Vagina (tissue), 2 donors: ENCODE measurements at regions not wholly inside any gene's neighbourhood (a gene's known extent, or its start where the extent isn't known, plus 50 kb on each side); places are given as distances from the start of the nearest gene placed in this dataset.

ENCODE experiments used
- DNase-seq, 2 donors: peaks; one replicate each; pipeline ENCODE4 v3.0.0-alpha.2; 2017; ENCODE audit errors: extremely low spot score in 2 of 2
- H3K27ac ChIP-seq: fragments of 200-600 bp; sonication (generic); one replicate; pipeline ENCODE4 v1.5.1; 2019
- H3K27me3 ChIP-seq: fragments of 200-600 bp; sonication (generic); one replicate; pipeline ENCODE4 v1.5.1; 2019
- H3K36me3 ChIP-seq, 2 donors: fragments of 200-600 bp; sonication (generic); one replicate each; pipeline ENCODE4 v1.5.1; 2017 to 2019
- H3K4me1 ChIP-seq: fragments of 200-600 bp; sonication (generic); one replicate; pipeline ENCODE4 v1.5.1; 2019
- H3K4me3 ChIP-seq, 2 donors: fragments of 200-600 bp; sonication (generic); 1 replicate in 1 of 2; 2 replicates in 1 of 2; pipeline ENCODE4 v1.5.1; 2016 to 2019
- H3K9me3 ChIP-seq: fragments of 200-600 bp; sonication (generic); one replicate; pipeline ENCODE4 v1.5.1; 2019
- CTCF ChIP-seq, 3 experiments: fragments of 450-650 bp in 2 of 3; fragments of 200-600 bp in 1 of 3; sonication (generic) in 1 of 3; IDR thresholded peaks; one replicate each; pipeline ENCODE4 v1.5.1; 2017 to 2019; ENCODE audit warnings: antibody characterized with exemption in 3 of 3, mild to moderate bottlenecking in 2 of 3, moderate library complexity in 2 of 3
- POLR2A ChIP-seq, 2 donors: fragments of 450-650 bp; IDR thresholded peaks; one replicate each; pipeline ENCODE4 v1.6.1; 2017; ENCODE audit warnings: antibody characterized with exemption in 2 of 2, mild to moderate bottlenecking in 2 of 2, moderate library complexity in 2 of 2
- POLR2AphosphoS5 ChIP-seq, 2 donors: sonication (generic); formaldehyde crosslinking; IDR thresholded peaks; one replicate each; pipeline ENCODE4 v1.9.0; 2017; ENCODE audit warnings: antibody characterized with exemption in 2 of 2, mild to moderate bottlenecking in 2 of 2, low read depth in 1 of 2; ENCODE audit not compliant: insufficient read depth in 1 of 2
- intact Hi-C: fragments of 100-400 bp; cut with DNase I; formaldehyde crosslinking; loops from one replicate; pipeline ENCODE4 v1.15.1; 2023

DNA sequence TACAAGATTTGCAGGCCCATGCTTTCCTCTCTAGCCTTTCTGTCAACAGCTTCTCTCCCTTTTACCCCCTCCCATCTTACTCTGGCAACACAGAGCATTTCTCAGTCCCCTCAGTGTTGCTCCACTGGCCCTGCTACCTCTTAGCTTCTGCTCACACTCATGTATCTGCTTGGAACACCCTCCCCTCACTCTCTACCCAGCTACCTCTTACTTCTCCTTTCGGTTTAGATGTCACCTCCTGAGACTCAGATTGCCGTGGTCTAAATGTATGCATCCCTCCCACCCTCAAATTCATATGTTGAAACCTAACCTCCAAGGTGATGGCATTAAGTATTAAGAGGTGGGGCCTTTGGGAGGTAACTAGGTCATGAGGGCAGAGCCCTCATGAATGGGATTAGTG lies 80.1 kb downstream of the FOXD2 start:
- TF ChIP-seq CTCF (IDR thresholded peaks at IDR 0.05), result no peak
- no peak for TF ChIP-seq POLR2AphosphoS5 (IDR thresholded peaks at IDR 0.05; ENCODE audit: insufficient read depth in 1 of 2, low read depth in 1 of 2)
- no peak for TF ChIP-seq POLR2A (IDR thresholded peaks at IDR 0.05)
- no peaks in the 10 kb centered on the region for H3K36me3 ChIP-seq
- H3K27me3 ChIP-seq, result no peaks in the 10 kb centered on the region
- no peak overlapping the region for H3K27ac ChIP-seq
- no peak for DNase-seq
- intact Hi-C loops, result no loop called here
- no peak overlapping the region for H3K4me3 ChIP-seq
- H3K4me1 ChIP-seq, result no peaks in the 10 kb centered on the region
- no peaks in the 10 kb centered on the region for H3K9me3 ChIP-seq

GRCh38 chr1:47519491-47519890 lies 81.6 kb downstream of the FOXD2 start:
- H3K4me3 ChIP-seq, result no peak overlapping the region
- H3K36me3 ChIP-seq, result no peaks in the 10 kb centered on the region
- DNase-seq, result no peak
- H3K4me1 ChIP-seq, result no peaks in the 10 kb centered on the region
- no peaks in the 10 kb centered on the region for H3K9me3 ChIP-seq
- intact Hi-C loops, result no loop called here
- TF ChIP-seq POLR2AphosphoS5 (IDR thresholded peaks at IDR 0.05; ENCODE audit: insufficient read depth in 1 of 2, low read depth in 1 of 2), result no peak
- no peaks in the 10 kb centered on the region for H3K27me3 ChIP-seq
- H3K27ac ChIP-seq, result no peak overlapping the region

DNA sequence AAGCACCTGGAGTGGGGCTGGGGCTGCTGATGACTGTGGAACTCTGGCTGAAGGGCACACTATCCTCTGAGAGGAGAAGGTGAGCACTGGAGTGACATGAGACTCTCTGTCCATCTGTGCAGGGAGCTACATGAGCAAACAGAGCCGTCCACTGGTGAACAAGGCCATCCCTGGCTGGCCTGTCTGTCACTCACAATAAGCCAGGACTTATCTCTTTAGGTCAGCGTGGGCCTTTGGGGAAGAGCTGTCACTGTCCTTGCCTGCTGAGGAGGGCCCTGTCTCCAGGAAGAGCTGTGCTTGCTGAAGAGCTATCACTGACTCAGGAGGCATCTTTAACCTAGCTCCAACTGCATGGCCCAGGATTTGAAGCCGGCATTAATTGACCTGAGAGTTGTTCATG lies 82.1 kb downstream of the FOXD2 start:
- Histone ChIP-seq H3K27ac (no peak overlapping the region), H3K27me3 (no peaks in the 10 kb centered on the region), H3K4me3 (no peak overlapping the region), H3K4me1 (no peaks in the 10 kb centered on the region), H3K36me3 (no peaks in the 10 kb centered on the region), H3K9me3 (no peaks in the 10 kb centered on the region)
- TF ChIP-seq POLR2A (IDR thresholded peaks at IDR 0.05) (no peak), POLR2AphosphoS5 (IDR thresholded peaks at IDR 0.05; ENCODE audit: insufficient read depth in 1 of 2, low read depth in 1 of 2) (no peak), CTCF (IDR thresholded peaks at IDR 0.05) (no peak)
- no peak for DNase-seq
- intact Hi-C loops, result no loop called here

DNA sequence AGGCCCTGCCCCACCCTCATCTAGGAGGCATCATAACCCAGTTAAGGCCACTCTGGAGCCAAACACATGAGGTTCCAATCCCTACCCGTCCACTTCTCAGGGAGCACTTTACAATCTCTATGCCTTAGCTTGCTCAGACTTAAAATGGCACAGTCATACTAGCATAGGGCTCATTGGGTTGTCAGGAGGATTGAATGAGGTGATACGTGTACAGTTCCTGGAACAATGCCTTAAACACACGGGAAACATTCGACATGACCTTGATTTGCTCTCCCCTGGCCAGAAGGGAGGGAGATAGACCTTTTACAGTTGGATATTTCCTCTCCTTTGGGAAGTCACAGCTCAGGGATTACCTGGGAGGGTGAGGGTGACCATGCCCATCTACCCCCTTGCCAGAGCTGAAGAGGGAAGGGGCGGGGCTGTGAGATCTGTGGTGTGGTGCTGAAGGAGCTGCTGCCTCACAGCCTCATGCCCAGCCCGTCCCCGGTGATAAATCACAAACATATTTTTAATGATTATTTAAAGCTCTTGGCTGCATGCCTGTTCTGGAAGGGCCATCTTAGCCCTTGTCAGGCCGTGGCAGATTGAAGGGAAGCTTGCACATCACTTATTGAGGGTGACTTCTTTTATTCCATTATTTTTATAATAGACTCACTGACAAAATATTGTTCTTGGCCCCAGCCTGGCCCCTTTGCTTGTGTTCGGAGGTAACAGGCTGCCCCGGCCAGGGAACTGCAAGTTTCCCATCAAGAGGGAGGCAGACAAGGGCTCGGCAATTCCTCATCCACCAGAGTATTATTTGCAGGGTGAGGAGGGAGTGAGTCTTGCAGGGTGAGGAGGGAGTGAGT lies 83.4 kb downstream of the FOXD2 start:
- no peaks in the 10 kb centered on the region for H3K27me3 ChIP-seq
- TF ChIP-seq CTCF (IDR thresholded peaks at IDR 0.05) (no peak), POLR2AphosphoS5 (IDR thresholded peaks at IDR 0.05; ENCODE audit: insufficient read depth in 1 of 2, low read depth in 1 of 2) (no peak), POLR2A (IDR thresholded peaks at IDR 0.05) (no peak)
- DNase-seq, result no peak
- no peak overlapping the region for H3K27ac ChIP-seq
- H3K4me3 ChIP-seq, result no peak overlapping the region
- intact Hi-C loops, result no loop called here
- H3K36me3 ChIP-seq, result no peaks in the 10 kb centered on the region
- H3K4me1 ChIP-seq, result no peaks in the 10 kb centered on the region
- no peaks in the 10 kb centered on the region for H3K9me3 ChIP-seq

DNA sequence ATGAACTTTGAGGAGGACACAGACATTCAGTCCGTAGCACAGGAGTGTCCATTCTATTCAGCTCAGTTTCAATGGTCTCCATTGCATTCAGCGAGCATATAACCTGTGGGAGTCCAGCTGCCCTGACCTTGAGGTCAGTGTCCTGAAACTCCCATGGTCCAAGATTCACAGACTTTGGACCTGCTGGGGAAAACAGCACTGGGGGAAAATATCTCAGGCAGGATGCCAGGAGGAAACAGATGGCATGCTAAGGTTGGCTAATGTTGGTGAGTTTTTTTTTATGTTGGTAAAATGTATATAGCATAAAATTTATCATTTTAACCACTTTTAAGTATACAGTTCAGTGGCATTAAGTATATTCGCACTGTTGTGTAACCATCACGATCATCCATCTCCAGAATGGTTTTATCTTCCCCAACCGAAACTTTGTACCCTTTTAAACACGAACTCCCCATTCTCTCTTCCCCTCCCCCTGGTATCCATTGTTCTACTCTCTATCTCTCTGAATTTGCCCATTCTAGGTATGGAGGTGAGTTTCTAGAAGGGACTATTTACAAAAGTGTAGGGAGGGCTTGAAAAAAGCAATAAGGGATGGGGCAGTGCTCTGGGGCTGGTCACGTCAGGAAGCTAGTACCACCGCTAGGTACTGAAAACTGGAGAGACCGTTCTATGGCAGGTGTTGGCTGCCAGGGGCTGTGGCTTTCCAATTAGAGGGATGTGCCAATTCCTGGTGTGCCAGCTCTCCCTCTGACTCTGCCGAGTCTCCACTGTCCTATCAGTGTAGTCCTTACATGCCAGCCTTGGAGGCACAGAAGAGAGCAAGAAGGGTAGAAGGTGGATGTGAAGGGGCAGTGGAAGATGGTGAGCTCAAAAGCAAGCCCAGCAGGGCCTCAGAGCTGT lies 85.3 kb downstream of the FOXD2 start:
- H3K4me1 ChIP-seq, result no peaks in the 10 kb centered on the region
- no peak overlapping the region for H3K4me3 ChIP-seq
- TF ChIP-seq CTCF (IDR thresholded peaks at IDR 0.05) (no peak), POLR2AphosphoS5 (IDR thresholded peaks at IDR 0.05; ENCODE audit: insufficient read depth in 1 of 2, low read depth in 1 of 2) (no peak), POLR2A (IDR thresholded peaks at IDR 0.05) (no peak)
- intact Hi-C loops, result no loop called here
- H3K27ac ChIP-seq, result no peak overlapping the region
- H3K9me3 ChIP-seq, result no peaks in the 10 kb centered on the region
- no peaks in the 10 kb centered on the region for H3K27me3 ChIP-seq
- DNase-seq, result no peak
- no peaks in the 10 kb centered on the region for H3K36me3 ChIP-seq
